Endometrium (tissue), 2 donors: ENCODE measurements at regions not wholly inside any gene's neighbourhood (a gene's known extent, or its start where the extent isn't known, plus 50 kb on each side); places are given as distances from the start of the nearest gene placed in this dataset.

ENCODE experiments used
- FAIRE-seq: peaks from 2 replicates; lab custom pipeline; 2012; peaks lifted over from hg19 to GRCh38; lab: Jason Lieb, UNC
- donor health status: control.
- donor health status: control.

DNA sequence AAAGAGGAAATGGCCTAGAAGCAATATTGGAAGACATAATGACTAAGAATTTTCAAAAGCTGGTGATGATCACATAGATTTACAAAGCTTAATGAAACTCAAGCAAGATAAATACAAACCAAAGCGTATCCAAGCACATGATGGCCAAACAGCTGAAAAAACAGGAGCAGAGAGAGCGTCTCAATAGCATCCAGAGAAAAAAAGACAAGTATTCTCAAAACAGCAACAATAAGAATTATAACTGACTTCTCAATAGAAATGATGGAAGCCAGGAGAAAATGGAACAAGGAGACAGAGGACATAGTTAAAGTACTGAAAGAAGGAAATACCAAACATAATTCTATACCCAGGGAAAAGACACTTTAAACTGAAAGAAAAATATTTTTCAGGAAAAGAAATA is 437.2 kb upstream of the TNP1 start:
- FAIRE-seq = no peak

DNA sequence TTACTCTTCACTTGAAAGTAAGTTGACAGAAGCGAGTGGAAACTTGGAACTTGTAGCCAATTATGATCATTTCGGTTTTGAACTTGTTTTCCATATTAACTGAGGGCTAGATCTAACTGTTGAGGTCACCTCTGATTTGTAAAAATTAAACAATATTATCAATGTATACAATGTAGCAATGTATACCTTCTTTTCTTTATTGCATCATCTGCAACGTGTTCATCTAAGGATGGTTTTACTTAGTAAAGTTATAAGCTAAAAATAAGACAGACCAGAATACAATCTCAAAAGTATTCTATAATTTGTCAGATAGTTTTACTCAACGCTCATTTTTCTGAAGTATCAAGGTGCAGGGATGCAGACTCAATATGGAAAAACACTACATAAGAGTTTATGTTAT is 435.0 kb upstream of the TNP1 start:
- FAIRE-seq = no peak

- no peak for FAIRE-seq
These were observed 434.3 kb upstream of the TNP1 start for GRCh38 chr2:217294211-217294610.

GRCh38 chr2:217293607-217294006 is 433.7 kb upstream of the TNP1 start:
- no peak for FAIRE-seq

DNA sequence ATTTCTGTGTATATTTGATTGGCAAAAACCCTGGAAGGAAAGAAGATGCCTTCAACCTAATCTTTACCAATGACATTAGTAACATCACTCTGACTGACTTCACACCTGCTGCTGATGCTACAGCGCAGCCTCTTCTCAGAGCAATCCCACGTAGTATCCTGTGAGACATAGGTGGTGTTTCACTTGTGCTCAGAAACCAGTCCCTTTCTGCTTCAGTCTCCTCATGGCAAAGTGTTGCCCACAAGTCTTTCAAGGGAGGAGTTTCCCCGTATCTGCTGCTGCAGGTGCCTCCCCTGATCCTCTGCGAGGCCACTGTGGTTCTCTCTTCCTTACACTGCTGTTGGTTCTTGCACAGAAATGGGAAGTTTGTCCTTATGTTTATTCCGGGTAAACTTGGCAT is 433.2 kb upstream of the TNP1 start:
- FAIRE-seq = no peak

- FAIRE-seq = no peak
These were observed 431.4 kb upstream of the TNP1 start for GRCh38 chr2:217291259-217291658.

DNA sequence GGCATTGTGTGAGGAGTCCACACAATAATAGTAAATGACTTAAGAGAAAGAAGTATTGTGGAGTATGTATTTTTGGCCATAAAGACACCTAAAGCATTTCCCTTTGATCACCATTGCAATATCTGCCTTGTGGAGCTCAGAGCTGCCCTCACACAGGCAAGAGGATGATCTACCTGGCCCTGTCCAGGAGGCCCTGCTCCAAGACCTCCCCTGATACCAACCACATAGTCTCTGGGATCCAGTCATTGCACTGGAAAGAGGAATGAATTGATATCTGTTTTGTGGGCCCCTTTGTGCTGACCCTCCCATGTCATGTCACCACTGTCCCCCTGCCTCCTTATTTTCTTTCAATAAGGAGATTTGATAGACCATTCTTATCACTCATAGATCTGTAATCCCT is 430.6 kb upstream of the TNP1 start:
- FAIRE-seq = no peak

- FAIRE-seq = no peak
These were observed 430.0 kb upstream of the TNP1 start for GRCh38 chr2:217289907-217290280.

DNA sequence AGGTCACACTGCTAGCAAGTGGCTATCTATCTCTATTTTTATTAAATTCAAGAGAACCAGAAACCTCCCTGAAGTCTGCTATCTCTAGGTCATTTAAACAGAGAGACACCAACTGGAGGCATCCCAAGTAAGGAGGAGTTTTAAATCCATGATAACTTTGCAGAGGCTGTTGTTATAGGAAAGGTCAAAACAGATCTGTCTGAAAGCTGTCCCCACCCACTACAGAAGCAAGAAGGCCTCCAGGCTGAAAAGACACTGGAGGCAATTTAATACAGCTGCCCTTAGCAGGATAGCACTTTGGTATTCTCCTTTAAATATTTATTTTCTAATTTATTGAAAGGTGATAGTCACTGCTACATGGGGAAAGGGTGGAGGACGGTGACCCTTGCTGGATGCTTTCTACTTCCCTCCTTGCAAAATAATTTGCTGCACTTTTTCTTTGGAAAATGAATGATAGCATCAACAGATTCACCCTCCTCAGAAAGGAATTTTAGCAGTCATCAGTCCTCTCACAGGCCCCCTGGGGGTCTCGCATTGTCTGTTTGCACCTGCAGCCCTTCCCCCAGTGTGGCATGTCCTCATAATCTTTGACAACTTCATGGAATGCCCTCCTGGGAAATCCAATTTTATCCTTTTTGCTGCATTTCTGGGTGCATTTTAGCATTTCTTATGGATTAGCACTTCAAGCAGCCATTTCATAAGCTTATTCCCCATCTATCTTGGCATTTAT is 429.5 kb upstream of the TNP1 start:
- FAIRE-seq = no peak

DNA sequence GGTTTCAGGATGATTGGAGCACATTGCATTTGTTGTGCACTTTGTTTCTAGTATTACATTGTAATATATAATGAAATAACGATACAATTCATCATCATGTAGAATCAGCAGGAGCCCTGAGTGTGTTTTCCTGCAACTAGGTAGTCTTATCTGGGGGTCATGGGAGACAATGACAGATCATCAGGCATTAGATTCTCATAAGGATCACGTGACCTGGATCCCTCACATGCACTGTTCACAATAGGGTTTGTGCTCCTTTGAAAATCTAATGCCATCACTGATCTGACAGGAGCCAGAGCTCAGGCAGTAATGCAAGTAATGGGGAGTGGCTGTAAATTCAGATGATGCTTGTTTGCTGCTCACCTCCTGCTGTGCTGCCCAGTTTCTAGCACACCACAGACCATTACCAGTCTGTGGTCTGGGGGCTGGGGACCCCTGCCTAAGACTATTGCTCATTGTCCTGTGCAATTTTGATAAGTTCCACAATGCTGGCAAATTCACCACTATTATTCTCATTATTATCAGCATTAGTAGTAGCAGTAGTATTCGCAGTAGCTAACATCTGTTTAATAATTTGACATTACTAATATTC is 428.7 kb upstream of the TNP1 start:
- no peak for FAIRE-seq

GRCh38 chr2:217286833-217287232 is 427.0 kb upstream of the TNP1 start:
- no peak for FAIRE-seq

DNA sequence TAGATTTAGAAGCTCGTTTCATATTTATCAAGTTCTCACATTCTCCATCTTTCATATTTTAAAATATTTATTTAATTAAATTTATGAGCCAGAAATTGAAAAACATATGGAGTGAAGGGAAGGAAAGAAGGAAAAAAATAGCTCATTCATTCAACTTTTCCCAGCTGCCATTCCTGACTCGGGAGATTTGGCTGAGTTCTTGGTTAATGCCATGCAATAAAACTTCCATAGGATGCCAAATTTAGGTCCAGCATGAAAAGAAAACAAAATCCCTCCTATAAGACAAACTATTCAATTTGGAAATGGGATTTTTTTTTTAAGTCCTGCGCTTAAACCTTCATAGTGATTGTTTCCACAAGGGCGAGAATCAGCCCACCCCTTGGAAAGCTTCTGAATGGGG is 426.1 kb upstream of the TNP1 start:
- no peak for FAIRE-seq

DNA sequence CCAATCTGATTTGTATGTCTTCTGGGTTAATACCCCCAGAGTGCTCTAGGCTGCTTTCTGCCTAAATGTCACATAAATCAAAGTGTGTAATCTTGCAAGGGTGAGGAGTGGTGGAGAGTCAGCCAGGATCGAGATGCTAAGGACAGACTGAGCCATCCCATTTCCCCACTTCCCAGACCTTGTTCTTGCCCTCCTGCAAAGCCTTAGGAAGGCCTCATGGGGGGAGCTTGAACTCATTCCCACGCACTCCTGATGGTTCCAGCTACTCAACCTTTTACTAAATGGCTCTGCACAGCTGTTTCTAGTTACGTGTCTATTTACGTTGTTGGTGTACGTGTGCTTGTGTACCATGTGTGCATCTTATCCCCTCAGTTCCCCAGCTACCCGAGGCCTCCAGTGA is 423.6 kb upstream of the TNP1 start:
- no peak for FAIRE-seq

GRCh38 chr2:217282531-217282930 is 422.7 kb upstream of the TNP1 start:
- FAIRE-seq = no peak

DNA sequence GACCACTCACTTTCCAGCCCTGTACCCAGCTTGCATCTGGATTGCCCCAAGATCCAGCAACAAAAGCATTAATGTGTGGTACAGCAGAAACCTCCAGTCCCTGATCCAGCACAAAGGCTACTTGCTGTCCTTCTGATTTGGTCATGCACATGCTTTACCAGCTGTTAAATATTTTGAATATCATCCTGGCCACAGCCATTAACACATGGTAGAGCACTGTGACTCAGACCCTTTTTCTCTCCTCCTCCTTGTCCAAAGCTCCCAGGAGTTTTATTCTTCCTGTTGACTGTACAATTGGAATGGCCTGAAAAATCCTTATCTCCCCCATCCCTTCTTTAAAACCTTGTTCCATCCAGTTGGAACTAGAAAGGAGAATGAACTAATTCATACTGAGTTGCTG is 419.7 kb upstream of the TNP1 start:
- peak; percentile 12 for FAIRE-seq

- FAIRE-seq = no peak
These were observed 419.3 kb upstream of the TNP1 start for GRCh38 chr2:217279140-217279539.

GRCh38 chr2:217277646-217278398 is 418.0 kb upstream of the TNP1 start:
- no peak for FAIRE-seq

GRCh38 chr2:217276433-217276832 is 416.6 kb upstream of the TNP1 start:
- FAIRE-seq = no peak

GRCh38 chr2:217275091-217275490 is 415.2 kb upstream of the TNP1 start:
- no peak for FAIRE-seq

DNA sequence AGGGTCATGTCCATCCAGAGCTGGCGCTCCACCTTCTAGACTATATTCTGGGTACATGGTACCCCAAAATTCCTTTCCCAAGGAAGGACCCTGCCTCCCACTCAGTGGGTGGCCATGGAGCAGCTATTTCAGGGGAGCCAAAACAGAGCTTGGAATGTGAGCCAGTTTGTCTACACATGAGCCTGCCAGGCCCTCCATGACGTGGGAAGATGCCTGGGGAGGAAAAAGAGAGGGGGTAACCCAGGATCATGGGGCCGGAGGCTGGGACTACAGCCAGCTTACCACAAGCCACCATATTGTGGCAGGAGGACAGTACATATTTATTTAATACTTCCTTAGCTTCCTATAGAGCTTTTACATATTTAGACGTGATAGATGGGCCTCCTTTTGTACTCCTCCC is 414.7 kb upstream of the TNP1 start:
- no peak for FAIRE-seq

DNA sequence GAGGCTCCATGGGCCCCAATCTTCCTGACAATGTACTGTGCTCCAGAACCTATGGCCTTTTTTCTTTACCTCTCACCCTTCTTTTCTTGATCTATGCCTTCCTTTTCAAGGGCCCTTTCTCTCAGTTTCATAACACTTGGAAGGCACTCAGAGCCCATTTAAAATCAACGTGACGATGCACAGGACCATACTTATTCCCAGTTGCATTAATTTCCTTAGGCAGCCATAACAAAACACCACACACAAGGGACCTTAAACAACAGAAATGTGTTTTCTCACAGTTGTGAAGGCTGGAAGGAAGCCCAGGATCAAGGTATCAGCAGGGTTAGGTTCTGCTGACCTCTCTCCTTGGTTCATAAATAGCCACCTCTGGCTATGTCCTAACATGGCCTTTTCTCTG is 414.0 kb upstream of the TNP1 start:
- FAIRE-seq = no peak

GRCh38 chr2:217273162-217273561 is 413.3 kb upstream of the TNP1 start:
- no peak for FAIRE-seq

GRCh38 chr2:217271813-217272212 is 411.9 kb upstream of the TNP1 start:
- FAIRE-seq = no peak
